ENCODE measurements at regions not wholly inside any gene's neighbourhood (a gene's known extent, or its start where the extent isn't known, plus 50 kb on each side); places are given as distances from the start of the nearest gene placed in this dataset.

DNA sequence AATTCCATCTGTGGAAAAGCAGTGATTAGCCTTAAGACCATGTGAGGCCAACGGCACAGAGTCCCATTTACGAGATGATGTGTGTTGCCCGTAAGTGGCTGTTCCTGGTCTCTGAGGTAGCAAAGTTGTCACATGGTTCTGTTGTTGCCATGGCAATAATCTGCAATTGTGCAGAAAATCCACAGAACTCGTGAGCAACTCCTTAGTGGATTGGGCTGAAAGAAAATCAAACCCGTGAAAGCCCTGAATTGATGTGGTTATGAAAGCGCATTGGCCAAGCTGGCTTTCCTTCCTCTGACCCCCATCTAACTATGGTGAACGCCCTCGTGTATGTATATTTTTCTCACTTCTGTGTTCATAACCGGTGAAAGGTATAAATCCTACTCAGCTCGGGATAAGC, 614.7 kb downstream of the EBF1 start:
- H3K27ac ChIP-seq (replicated peaks): peak overlapping the region; percentile 84
- H3K9me3 ChIP-seq (replicated peaks): no peaks in the 10 kb centered on the region
- peak; percentile 18 for DNase-seq
- no peak overlapping the region for H3K4me3 ChIP-seq
- H3K36me3 ChIP-seq: no peaks in the 10 kb centered on the region
- TF ChIP-seq, protein P1, sequence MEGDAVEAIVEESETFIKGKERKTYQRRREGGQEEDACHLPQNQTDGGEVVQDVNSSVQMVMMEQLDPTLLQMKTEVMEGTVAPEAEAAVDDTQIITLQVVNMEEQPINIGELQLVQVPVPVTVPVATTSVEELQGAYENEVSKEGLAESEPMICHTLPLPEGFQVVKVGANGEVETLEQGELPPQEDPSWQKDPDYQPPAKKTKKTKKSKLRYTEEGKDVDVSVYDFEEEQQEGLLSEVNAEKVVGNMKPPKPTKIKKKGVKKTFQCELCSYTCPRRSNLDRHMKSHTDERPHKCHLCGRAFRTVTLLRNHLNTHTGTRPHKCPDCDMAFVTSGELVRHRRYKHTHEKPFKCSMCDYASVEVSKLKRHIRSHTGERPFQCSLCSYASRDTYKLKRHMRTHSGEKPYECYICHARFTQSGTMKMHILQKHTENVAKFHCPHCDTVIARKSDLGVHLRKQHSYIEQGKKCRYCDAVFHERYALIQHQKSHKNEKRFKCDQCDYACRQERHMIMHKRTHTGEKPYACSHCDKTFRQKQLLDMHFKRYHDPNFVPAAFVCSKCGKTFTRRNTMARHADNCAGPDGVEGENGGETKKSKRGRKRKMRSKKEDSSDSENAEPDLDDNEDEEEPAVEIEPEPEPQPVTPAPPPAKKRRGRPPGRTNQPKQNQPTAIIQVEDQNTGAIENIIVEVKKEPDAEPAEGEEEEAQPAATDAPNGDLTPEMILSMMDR (IDR thresholded peaks at IDR 0.05; ENCODE audit: borderline replicate concordance): no peak
- peaks cover 54% of the 10 kb centered on the region for H3K4me1 ChIP-seq
- H3K27me3 ChIP-seq (ENCODE audit: low read depth): no peaks in the 10 kb centered on the region
- intact Hi-C loops (cut with micrococcal nuclease): no loop called here

DNA sequence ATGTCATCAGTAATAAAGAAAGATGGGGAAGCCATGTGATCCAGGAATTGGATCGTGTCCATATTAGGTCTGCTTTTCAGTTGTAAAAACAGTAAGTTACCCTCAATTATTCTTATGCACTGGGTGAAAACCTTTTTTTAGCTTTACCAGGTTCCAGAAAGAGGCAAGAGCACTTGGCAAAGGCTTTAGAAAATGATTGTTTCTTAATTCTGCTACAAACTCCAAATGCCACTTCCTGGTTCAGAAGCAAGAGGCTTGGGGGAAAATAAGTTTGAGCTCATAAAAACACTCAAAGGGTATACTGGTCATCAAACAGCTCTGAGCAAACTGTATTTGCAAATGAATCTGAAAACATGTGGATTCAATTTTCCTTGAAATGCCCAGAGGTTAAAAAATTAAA, 615.6 kb downstream of the EBF1 start:
- no peaks in the 10 kb centered on the region for H3K36me3 ChIP-seq
- no peaks in the 10 kb centered on the region for H3K9me3 ChIP-seq (replicated peaks)
- H3K27me3 ChIP-seq (ENCODE audit: low read depth): no peaks in the 10 kb centered on the region
- DNase-seq: no peak
- TF ChIP-seq, protein P1 (IDR thresholded peaks at IDR 0.05; ENCODE audit: borderline replicate concordance): no peak
- intact Hi-C loops (cut with micrococcal nuclease): no loop called here
- H3K4me3 ChIP-seq: no peak overlapping the region
- H3K27ac ChIP-seq (replicated peaks): peak overlapping the region; percentile 84
- peaks cover 54% of the 10 kb centered on the region for H3K4me1 ChIP-seq

DNA sequence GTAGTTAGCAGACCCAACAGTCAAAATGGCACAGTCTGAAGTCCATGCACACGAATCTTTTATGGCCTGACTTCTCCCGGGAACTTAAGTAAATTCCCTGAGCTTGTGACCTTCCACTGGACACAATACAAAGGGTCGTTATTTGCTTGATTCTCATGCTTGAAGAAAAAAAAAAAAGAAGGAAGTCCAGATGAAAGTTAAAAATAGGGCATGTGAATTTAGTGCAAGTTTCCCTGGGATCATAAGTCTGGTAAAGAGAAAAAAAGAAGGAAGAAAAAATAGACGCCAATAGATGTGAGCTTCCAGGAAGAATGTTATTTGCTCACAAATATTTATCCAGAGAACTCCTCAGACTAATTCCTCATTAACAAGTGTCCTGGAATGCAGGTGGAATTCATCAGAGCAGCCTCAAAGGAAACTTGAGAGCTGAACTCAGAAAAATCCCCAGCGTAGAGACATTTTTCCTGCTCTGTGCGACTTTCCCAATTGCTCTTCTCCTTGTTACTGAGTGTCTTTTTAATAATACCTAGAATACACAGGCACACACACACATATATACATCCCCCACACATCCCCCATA, 616.3 kb downstream of the EBF1 start:
- peak overlapping the region; percentile 84 for H3K27ac ChIP-seq (replicated peaks)
- intact Hi-C loops (cut with micrococcal nuclease): no loop called here
- no peak for DNase-seq
- H3K27me3 ChIP-seq (ENCODE audit: low read depth): no peaks in the 10 kb centered on the region
- H3K36me3 ChIP-seq: no peaks in the 10 kb centered on the region
- TF ChIP-seq, protein P1 (IDR thresholded peaks at IDR 0.05; ENCODE audit: borderline replicate concordance): no peak
- no peak overlapping the region for H3K4me3 ChIP-seq
- H3K4me1 ChIP-seq: peaks cover 51% of the 10 kb centered on the region
- no peaks in the 10 kb centered on the region for H3K9me3 ChIP-seq (replicated peaks)

DNA sequence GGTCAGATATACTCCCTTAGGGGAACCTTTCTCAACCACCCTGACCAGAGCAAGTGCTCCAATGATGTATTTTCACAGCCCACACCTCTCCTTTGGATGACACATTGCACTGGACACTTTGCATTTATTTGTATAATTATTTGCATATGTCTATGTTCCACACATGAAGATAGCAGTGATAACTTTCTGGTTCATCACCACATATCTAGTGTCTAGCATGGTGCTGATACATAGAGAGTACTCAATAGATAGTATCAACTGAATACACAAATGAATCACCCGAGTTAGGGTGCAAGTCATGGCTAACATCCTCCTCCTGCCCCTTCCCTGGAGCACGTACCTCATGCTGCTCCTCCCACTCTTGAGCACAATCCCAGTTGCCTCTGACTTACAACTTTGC, 617.6 kb downstream of the EBF1 start:
- H3K4me3 ChIP-seq: no peak overlapping the region
- peaks cover 42% of the 10 kb centered on the region for H3K4me1 ChIP-seq
- TF ChIP-seq, protein P1 (IDR thresholded peaks at IDR 0.05; ENCODE audit: borderline replicate concordance): no peak
- intact Hi-C loops (cut with micrococcal nuclease): no loop called here
- H3K27me3 ChIP-seq (ENCODE audit: low read depth): no peaks in the 10 kb centered on the region
- peak overlapping the region; percentile 84 for H3K27ac ChIP-seq (replicated peaks)
- DNase-seq: no peak
- no peaks in the 10 kb centered on the region for H3K9me3 ChIP-seq (replicated peaks)
- no peaks in the 10 kb centered on the region for H3K36me3 ChIP-seq

DNA sequence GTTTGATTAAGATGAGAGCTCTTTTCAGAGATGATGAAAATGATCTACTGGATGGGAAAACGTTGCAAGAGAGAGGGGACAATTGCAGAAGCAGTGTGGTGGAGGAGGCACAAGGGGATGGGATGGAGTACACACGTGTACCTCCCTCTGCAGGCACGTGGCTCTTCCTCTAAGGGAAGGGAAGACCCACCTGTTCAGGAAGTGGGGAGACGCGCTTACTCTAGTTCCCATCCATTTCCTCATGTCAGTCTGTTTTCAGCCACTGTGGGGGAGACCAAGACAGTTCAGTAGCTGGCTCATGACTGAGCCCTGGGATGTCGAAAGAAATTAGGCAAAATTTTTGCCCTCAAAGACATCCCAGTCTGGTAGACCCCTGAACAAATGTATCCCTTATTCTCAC, 619.2 kb upstream of the CLINT1 start:
- no peaks in the 10 kb centered on the region for H3K36me3 ChIP-seq

More for the DNA sequence above, 619.2 kb upstream of the CLINT1 start:
- H3K27ac ChIP-seq (replicated peaks): no peak overlapping the region
- peaks cover 5% of the 10 kb centered on the region for H3K4me1 ChIP-seq
- no peak for DNase-seq
- H3K27me3 ChIP-seq (ENCODE audit: low read depth): no peaks in the 10 kb centered on the region
- intact Hi-C loops (cut with micrococcal nuclease): no loop called here
- H3K4me3 ChIP-seq: no peak overlapping the region
- TF ChIP-seq, protein P1 (IDR thresholded peaks at IDR 0.05; ENCODE audit: borderline replicate concordance): no peak
- H3K9me3 ChIP-seq (replicated peaks): no peaks in the 10 kb centered on the region

All from left ventricle myocardium inferior (tissue), 1 donor.